K562 (cell line): ENCODE measurements at regions not wholly inside any gene's neighbourhood (a gene's known extent, or its start where the extent isn't known, plus 50 kb on each side); places are given as distances from the start of the nearest gene placed in this dataset.

ENCODE experiments used
- ATAC-seq: fragments of 200-7000 bp; cut with Tn5 transposase; 3 replicates; pipeline ENCODE4 v1.9.1; 2020; ENCODE audit warnings: moderate library complexity
- BruUV-seq: library from RNA; stranded (reverse); fragments of 400-500 nt; replicated peaks from 2 replicates; lab custom pipeline; 2021; lab: Mats Ljungman, UMichigan
- CTCF ChIA-PET: fragments of 300-600 bp; formaldehyde crosslinking; extraction: SDS; loops from one replicate; lab custom pipeline; 2021; ENCODE audit warnings: low intra/inter-chr PET ratio; lab: Yijun Ruan, JAX
- POLR2A ChIA-PET: fragments of 300-600, 350-650 bp; sonication (Branson Sonifier 250); formaldehyde crosslinking; extraction: SDS; loops from one replicate; lab custom pipeline; 2021; ENCODE audit warnings: antibody characterized with exemption, inconsistent platforms; lab: Yijun Ruan, JAX
- DNase-seq, 4 experiments: peaks; one replicate each; pipeline versions ENCODE4 v3.0.0 to v3.0.0-alpha.2; 2011 to 2018; ENCODE audit warnings: low spot score in 3 of 4, mixed read lengths in 3 of 4; ENCODE audit errors: extremely low read depth in 1 of 4
- FAIRE-seq: peaks from 2 replicates; lab custom pipeline; 2011; peaks lifted over from hg19 to GRCh38; lab: Jason Lieb, UNC
- H2AFZ ChIP-seq: 2 replicates; pipeline ENCODE4 v1.6.0; 2011; ENCODE audit warnings: low read depth, low read length, control low read depth, inconsistent platforms
- H3K27ac ChIP-seq: fragments of 200-600 bp; 3 replicates; pipeline ENCODE4 v1.8.0; 2011; ENCODE audit warnings: low read depth, mild to moderate bottlenecking, control low read depth, inconsistent platforms, low read length, moderate library complexity, mixed read lengths; ENCODE audit errors: extremely low read depth
- H3K27me3 ChIP-seq, 2 experiments: fragments of 300-600 bp in 1 of 2; 2 replicates in 1 of 2; 3 replicates in 1 of 2; pipeline versions ENCODE4 v1.6.0 to v1.8.0; 2011; ENCODE audit warnings: inconsistent platforms in 2 of 2, low read length in 2 of 2, mild to moderate bottlenecking in 1 of 2, mixed read lengths in 1 of 2, moderate library complexity in 1 of 2; ENCODE audit not compliant: control insufficient read depth in 2 of 2, insufficient read depth in 2 of 2
- H3K36me3 ChIP-seq: fragments of 300-600 bp; 3 replicates; pipeline ENCODE4 v1.8.0; 2011; ENCODE audit warnings: mild to moderate bottlenecking, low read length, inconsistent platforms; ENCODE audit not compliant: control insufficient read depth, insufficient read depth
- H3K4me1 ChIP-seq, 2 experiments: fragments of 200-600 bp in 1 of 2; replicated peaks in 1 of 2; 2 replicates in 1 of 2; 3 replicates in 1 of 2; pipeline versions ENCODE4 v1.5.1 to v1.8.0; 2011; ENCODE audit warnings: inconsistent platforms in 2 of 2, low read length in 2 of 2, mild to moderate bottlenecking in 1 of 2, mixed read lengths in 1 of 2, moderate library complexity in 1 of 2; ENCODE audit not compliant: control insufficient read depth in 2 of 2, insufficient read depth in 2 of 2
- H3K4me2 ChIP-seq: 2 replicates; pipeline ENCODE4 v1.6.1; 2011; ENCODE audit warnings: low read length, control low read depth, inconsistent platforms, mixed read lengths; ENCODE audit not compliant: insufficient read depth
- H3K4me3 ChIP-seq: fragments of 200-600 bp; sonication (generic), shearing (Covaris generic); 2 replicates; pipeline ENCODE4 v1.5.1; 2016; ENCODE audit warnings: control low read depth, inconsistent platforms
- H3K79me2 ChIP-seq: fragments of 200-600 bp; 3 replicates; pipeline ENCODE4 v1.8.0; 2011; ENCODE audit warnings: low read length, inconsistent platforms; ENCODE audit not compliant: control insufficient read depth, insufficient read depth
- H3K9ac ChIP-seq, 2 experiments: 2 replicates each; pipeline versions ENCODE4 v1.6.0 to v1.6.1; 2011; ENCODE audit warnings: low read depth in 2 of 2, low read length in 2 of 2, control low read depth in 1 of 2, inconsistent platforms in 1 of 2, mild to moderate bottlenecking in 1 of 2, mixed read lengths in 1 of 2; ENCODE audit not compliant: insufficient read depth in 1 of 2
- H3K9me1 ChIP-seq: one replicate; pipeline ENCODE4 v1.6.0; 2011; ENCODE audit warnings: inconsistent platforms, mild to moderate bottlenecking, low read length, moderate library complexity; ENCODE audit not compliant: control insufficient read depth, insufficient read depth
- H3K9me3 ChIP-seq: replicated peaks from 2 replicates; pipeline ENCODE4 v1.5.1; 2011; ENCODE audit warnings: low read depth, low read length, inconsistent platforms; ENCODE audit not compliant: control insufficient read depth, insufficient read depth
- H4K20me1 ChIP-seq: replicated peaks from 2 replicates; pipeline ENCODE4 v1.6.1; 2011; ENCODE audit warnings: low read length, inconsistent platforms, mixed read lengths; ENCODE audit not compliant: control insufficient read depth, insufficient read depth
- ARID1B ChIP-seq: fragments of 450-650 bp; IDR thresholded peaks from 2 replicates; pipeline ENCODE4 v1.6.1; 2016; ENCODE audit warnings: antibody characterized with exemption, mild to moderate bottlenecking, inconsistent platforms
- ETV1 ChIP-seq: fragments of 450-650 bp; conservative IDR thresholded peaks from 2 replicates; pipeline ENCODE4 v1.6.1; 2016; ENCODE audit warnings: missing genetic modification characterization, control low read depth, low read depth, missing compliant biosample characterization
- NFIX ChIP-seq: fragments of 250-450 bp; sonication (Bioruptor Pico); IDR thresholded peaks from 2 replicates; pipeline ENCODE4 v1.4.0; 2020; ENCODE audit warnings: low read depth, mild to moderate bottlenecking, moderate library complexity
- POLR2AphosphoS2 ChIP-seq: IDR thresholded peaks from 2 replicates; pipeline ENCODE4 v1.6.1; 2012; ENCODE audit warnings: low read length, improper control_type of control experiment
- POLR3G ChIP-seq: IDR thresholded peaks from 2 replicates; pipeline ENCODE4 v1.6.1; 2011; ENCODE audit not compliant: insufficient read length, insufficient replicate concordance; ENCODE audit errors: extremely low read depth
- RBM17 ChIP-seq: fragments of 200-400 bp; formaldehyde crosslinking; IDR thresholded peaks from 2 replicates; pipeline ENCODE4 v1.6.1; 2017; ENCODE audit warnings: low read depth, mild to moderate bottlenecking, low read length, borderline replicate concordance
- RNF2 ChIP-seq: sonication (generic); IDR thresholded peaks from 2 replicates; pipeline ENCODE4 v1.6.1; 2016
- SIRT6 ChIP-seq: IDR thresholded peaks from one replicate; pipeline ENCODE4 v1.6.1; 2012; ENCODE audit warnings: low read depth, mild to moderate bottlenecking, control low read depth, inconsistent platforms, low read length, moderate library complexity
- TEAD2 ChIP-seq: fragments of 450-650 bp; IDR thresholded peaks from 2 replicates; pipeline ENCODE4 v1.6.1; 2016; ENCODE audit warnings: missing genetic modification characterization, control low read depth, missing compliant biosample characterization
- WHSC1 ChIP-seq: IDR thresholded peaks from one replicate; pipeline ENCODE4 v1.6.1; 2012; ENCODE audit warnings: low read length, control low read depth, inconsistent platforms
- ZNF23 ChIP-seq: fragments of 250-450 bp; sonication (Bioruptor Pico); IDR thresholded peaks from 2 replicates; pipeline ENCODE4 v1.4.0; 2020; ENCODE audit warnings: mild to moderate bottlenecking
- WGBS: fragments of 100-300 bp; shearing (Covaris generic); methylation state at CpG from one replicate; pipeline ENCODE4 v1.1.6; 2016; ENCODE audit warnings: low coverage, mixed read lengths; ENCODE audit not compliant: insufficient coverage; ENCODE audit errors: missing lambda C conversion rate; 5-methylcytosine and 5-hydroxymethylcytosine counted together
- in situ Hi-C: fragments of 300-500 bp; cut with MboI; formaldehyde crosslinking; loops from 4 replicates; pipeline ENCODE4 v1.15.0; 2018; ENCODE audit warnings: inconsistent platforms, mixed read lengths
- intact Hi-C: fragments of 100-400 bp; cut with micrococcal nuclease; formaldehyde crosslinking; loops from 2 replicates; pipeline ENCODE4 v1.14.2; 2022
- TF ChIP-seq, protein P1 (sequence below): sonication (generic); formaldehyde crosslinking; IDR thresholded peaks from 2 replicates; pipeline ENCODE4 v1.8.0; 2022; ENCODE audit warnings: mild to moderate bottlenecking, missing genetic modification reagents

DNA sequence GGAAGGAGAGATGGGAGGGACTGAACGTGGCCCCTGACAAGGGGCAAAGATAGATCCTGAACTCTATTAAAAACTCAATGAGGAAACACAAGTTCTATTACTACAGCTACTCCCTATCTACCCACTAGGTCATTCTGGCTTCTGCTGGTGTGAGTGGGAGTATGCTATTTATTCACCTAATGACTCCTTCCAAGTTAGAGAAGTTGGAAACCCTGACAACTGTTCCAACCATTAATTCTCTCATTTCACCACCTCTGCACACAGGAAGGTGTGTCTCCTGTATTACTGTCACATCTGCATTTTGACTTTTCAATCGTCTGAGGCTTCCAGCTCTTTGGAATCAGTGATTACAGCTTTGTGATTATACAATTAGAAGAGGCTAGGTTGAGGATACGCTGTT, 169.4 kb upstream of the ADO start:
- 0% methylated on average over 3 of the region's 3 CpGs for WGBS
- ChIA-PET POLR2A (no interaction called here), CTCF (no interaction called here)
- no peaks in the 10 kb centered on the region for H3K9me3 ChIP-seq
- BruUV-seq: no TSS peak
- FAIRE-seq: no peak
- no peak for DNase-seq
- no peak overlapping the region for H2AFZ ChIP-seq
- no peaks in the 10 kb centered on the region for H3K79me2 ChIP-seq
- no peaks in the 10 kb centered on the region for H3K36me3 ChIP-seq
- peaks cover 0 to 4% of the 10 kb centered on the region in 2 experiments; a peak in 2 of 5 replicates for H3K27me3 ChIP-seq
- H3K27ac ChIP-seq: no peak overlapping the region
- TF ChIP-seq ETV1 (tag) (no peak), TEAD2 (no peak), RBM17 (no peak), POLR3G (no peak), SIRT6 (no peak), NFIX (CRISPR knock-in tag) (no peak), POLR2AphosphoS2 (no peak), WHSC1 (no peak), ZNF23 (no peak), RNF2 (no peak), ARID1B (no peak)
- TF ChIP-seq, protein P1, sequence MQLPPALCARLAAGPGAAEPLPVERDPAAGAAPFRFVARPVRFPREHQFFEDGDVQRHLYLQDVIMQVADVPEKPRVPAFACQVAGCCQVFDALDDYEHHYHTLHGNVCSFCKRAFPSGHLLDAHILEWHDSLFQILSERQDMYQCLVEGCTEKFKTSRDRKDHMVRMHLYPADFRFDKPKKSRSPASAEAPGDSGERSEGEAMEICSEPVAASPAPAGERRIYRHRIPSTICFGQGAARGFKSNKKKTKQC (CRISPR knock-in tag): no peak
- intact Hi-C loops (no loop called here), in situ Hi-C loops (no loop called here)
- H3K9ac ChIP-seq: no peak overlapping the region
- no peaks in the 10 kb centered on the region for H3K9me1 ChIP-seq
- ATAC-seq: no peak
- no peak overlapping the region for H3K4me2 ChIP-seq
- H4K20me1 ChIP-seq: no peaks in the 10 kb centered on the region
- peaks cover 0 to 6% of the 10 kb centered on the region in 2 experiments; a peak in 1 of 5 replicates for H3K4me1 ChIP-seq
- no peak overlapping the region for H3K4me3 ChIP-seq
